ENCODE measurements at regions not wholly inside any gene's neighbourhood (a gene's known extent, or its start where the extent isn't known, plus 50 kb on each side); places are given as distances from the start of the nearest gene placed in this dataset.

DNA sequence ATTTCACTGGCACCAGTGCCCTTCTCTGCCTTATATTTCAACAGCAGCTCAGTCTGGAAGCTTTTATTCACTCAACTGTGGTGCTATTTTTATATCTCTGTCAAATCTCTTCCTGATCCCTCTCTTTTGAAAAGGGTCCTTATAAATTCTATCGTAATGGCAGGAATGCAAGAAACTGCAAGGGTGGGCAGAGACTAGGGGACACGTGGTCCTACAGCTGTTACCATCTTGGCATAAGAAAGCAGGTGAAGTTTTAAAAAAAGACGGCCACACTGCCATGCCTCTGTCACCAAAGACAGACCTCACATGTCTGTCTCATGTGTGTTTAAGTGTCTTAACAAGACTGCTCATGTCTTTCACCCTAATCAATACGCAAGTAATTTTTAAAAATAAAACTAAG lies 368.4 kb upstream of the CDH11 start:
- intact Hi-C loops (cut with micrococcal nuclease), result no loop called here

DNA sequence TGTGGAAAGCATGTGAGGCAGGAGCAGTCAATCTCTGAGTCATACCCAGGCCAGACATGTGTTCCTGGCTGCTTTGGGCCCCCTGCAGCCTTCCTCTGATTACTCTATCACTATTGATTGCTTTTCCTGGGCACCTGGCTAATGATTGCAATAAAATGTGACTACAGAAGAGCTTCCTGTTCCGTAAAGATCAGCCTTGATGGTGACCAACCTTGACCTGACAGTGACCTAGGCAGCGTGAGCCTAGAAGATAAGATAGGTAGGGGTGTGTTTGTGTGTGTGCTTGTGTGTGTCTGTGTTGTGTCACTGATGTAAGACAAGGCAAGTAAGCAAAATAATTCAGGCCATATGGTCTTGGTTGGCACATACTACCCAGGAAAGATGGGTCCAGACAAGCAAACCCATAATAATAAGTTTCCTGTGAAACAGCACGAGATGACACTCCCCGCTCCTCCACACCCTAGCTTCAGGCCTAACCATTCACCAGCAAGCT lies 367.7 kb upstream of the CDH11 start:
- intact Hi-C loops (cut with micrococcal nuclease), result no loop called here

DNA sequence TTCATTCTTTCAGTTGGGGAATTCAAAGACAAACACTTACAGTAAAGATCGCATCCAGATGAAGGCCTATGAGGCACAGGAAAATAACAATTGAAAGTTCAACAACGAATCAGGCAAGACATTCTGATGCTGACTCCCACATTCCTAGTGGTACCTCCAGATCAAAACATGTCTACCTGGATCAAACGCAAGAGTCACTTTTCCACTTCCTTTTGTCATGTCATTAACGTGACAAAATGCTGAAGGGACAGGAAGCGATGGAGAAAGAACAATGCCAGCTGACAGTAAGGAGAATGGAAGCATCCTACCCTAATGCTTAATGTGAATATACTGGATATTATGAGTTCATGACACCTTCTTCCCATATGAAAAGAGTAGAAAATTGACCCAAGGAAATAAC lies 365.4 kb upstream of the CDH11 start:
- intact Hi-C loops (cut with micrococcal nuclease), result no loop called here

DNA sequence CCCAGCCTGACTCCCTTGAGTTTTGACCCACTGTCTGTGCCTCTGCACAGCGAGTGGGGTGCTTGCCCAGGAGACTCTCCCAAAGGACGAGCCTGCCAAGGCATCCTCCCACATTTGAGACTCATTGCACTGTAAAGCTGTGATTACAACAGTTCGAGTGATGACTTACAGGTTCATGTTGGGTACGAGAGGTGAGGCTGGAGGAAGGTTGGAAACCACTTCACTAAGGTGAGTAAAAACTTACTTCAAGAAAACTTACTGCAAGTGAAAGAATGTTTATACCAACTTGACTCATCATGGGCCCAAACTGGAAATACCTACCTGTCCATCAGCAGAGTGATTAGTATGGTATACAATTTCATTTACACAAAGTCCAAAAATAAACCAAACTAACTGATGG lies 360.1 kb upstream of the CDH11 start:
- intact Hi-C loops (cut with micrococcal nuclease), result no loop called here

DNA sequence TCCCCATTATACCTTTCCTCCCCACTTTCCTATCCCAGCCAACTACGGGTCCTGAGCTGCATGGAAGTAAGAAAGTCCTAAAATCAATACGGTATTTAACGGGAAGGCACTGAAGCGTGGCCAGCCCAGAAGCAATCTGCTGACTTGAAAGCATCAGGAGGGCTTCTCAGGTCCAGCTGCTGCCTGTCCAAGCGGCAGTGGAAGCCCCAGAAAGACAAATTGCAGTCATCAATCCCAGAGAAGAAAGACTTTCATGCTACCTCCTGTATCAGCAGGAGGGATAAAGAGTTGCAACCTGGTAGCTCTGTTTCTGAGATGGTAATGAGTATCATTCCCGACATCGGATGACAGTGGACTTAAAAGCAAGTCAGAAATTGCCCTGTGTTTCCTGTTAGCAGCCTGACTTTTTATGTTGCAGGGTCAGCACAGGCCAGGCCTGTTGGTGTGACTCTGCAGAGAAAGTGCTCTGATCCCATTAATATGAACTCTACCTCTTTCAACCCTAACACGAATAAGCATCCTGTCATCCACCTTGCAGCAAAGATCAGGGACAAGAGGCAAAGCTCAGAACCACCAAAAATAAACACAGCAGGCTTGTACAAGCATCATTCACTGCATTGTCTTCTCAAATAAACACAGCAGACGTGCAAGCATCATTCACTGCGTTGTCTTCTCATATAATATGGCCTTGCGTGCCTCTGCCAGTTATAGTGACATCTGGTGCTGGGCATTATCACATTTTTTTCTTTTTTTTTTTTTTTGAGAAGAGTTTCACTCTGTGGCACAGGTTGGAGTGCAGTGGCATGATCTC lies 358.6 kb upstream of the CDH11 start:
- intact Hi-C loops (cut with micrococcal nuclease), result no loop called here

DNA sequence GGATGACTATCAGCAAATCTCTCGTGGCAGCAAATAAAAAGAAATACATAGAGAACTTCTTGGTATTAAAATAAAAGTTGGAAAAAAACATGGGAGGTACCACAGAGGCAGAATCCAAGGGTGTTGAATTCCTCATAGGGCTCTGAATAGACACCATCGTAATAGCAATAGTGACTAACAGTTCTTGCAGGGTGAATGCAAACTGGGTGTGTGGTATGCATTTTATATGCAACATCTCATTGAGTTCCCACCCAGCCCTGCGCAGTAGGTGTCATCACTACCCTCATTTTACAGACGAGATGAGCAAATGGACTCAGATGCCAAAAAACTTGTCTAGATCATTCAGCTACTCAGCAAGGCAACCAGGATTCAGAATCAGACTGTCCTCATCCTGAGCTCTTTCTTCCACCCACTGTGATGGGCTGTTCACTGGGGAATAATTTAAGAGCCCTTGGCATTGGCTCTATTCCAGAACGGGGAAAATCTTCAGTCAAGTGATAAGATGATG lies 354.6 kb upstream of the CDH11 start:
- intact Hi-C loops (cut with micrococcal nuclease), result no loop called here

DNA sequence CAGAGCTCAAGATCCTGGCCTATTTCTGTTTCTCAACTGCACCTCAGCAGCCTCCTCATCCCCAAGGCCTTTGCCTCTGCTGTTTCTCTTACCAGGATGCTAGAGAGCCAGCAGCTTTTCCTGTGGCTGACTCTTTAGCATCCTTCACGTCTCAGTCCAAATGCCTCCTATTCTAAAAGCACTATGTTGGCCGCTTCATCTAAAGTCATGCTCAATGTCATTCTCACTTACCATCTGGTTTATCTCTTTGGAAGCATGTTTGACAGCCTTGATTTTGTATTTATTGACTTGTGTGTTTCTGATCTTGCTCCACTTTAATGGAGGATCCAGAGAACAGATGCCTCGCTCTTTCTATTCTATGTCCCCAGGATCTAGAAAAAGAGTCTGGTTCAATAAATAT lies 351.8 kb upstream of the CDH11 start:
- intact Hi-C loops (cut with micrococcal nuclease), result no loop called here

DNA sequence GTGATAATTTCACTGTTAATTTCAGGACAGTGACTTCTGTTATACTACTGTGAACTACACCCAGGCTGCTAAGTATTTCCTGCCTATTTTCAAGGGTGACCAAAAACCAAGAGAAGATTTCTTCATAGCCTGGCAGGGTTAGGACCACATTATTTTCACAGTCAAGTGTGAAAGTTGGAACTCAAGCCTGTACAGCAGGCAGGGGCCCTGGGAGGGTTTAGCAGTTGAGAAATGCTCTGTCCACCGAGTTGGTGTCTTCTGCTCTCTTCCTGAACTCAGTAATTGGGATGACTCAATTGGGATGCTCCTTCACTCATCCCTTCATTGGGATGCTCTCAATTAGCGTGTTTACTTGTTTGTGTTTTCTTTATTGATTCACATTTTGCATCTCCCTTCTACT lies 347.3 kb upstream of the CDH11 start:
- intact Hi-C loops (cut with micrococcal nuclease), result no loop called here

DNA sequence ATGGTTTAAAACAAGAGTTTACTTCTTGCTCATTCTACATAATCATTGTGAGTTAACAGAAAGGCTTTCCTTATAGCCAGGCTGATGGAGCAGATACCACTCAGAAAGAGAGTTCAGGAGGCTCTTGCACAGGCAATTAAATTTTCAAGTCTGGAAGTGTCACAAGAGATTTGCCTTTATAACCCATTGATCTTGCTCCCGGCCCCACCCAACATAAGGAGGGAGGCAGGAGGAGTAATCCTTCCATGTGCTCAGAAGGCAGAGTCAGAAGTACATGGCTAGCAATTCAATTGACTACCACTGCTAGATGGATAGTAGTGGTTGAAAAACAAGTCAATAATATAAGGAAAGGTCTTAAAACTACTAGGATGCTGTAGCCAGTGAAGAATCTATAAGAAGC lies 346.3 kb upstream of the CDH11 start:
- intact Hi-C loops (cut with micrococcal nuclease), result no loop called here

DNA sequence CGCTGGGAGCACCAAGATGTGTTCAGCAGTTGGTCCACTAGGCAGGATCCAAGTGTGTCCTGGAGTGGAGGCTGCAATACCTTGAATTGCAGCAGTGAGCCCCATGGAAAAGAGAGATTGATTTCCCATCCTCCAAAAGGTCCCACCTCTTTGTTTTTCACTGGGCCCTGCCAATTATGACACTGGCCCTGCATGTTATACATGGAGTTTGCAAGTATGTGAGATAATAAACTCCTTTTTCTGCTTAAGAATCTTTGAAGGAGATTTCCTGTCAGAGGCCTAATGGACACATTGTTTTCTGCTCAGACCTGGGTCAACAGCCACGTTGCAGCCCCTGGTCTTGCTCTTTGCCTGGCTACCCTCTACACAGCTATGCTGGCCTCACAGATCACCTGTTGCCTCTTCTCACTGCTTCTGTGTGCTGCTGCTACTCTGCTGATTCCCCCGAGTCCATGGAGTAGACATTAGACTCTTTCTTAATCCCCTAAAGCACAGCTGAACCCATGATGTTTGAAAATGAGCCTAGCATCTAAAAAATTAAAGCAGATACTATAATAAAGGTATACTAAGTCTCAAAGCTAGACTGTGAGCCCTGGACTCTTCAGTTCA lies 341.9 kb upstream of the CDH11 start:
- intact Hi-C loops (cut with micrococcal nuclease), result no loop called here

DNA sequence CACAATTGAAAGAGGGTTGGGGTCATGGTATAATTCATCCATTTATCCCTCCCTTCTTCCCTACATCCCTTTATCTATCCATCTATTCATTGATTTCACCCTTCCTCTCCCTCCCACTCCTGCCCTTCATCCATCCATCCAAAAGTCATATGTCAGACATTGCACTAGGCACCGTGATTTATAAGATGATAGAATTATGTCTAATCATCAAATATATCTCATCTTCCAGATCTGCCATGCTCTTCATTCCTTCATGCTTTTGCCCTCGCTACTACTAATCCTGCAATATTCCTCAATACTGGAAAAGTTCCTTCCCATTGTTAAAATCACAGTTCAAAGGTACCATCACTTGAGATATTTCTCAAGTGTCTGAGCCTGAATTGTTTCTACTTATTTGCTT lies 335.2 kb upstream of the CDH11 start:
- intact Hi-C loops (cut with micrococcal nuclease), result no loop called here

DNA sequence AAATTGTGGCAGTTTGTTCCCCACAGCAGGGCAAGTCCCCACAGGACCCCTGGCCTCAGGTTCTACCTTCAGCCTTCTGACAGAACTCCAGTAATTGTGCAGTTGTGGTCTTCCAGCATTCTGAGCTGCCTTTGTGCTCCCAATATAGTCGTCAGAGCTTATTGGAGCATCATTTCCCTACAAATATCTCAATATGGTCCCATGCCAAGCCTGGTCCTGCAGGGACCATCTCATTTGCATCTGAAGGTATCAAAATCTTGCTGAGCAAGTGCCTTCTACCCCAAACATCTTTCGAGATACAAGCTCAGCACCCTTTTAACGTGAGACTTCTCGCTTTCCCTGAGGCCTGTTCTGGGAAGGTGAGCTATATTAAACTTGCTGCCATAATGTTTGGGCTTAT lies 333.9 kb upstream of the CDH11 start:
- intact Hi-C loops (cut with micrococcal nuclease), result no loop called here

DNA sequence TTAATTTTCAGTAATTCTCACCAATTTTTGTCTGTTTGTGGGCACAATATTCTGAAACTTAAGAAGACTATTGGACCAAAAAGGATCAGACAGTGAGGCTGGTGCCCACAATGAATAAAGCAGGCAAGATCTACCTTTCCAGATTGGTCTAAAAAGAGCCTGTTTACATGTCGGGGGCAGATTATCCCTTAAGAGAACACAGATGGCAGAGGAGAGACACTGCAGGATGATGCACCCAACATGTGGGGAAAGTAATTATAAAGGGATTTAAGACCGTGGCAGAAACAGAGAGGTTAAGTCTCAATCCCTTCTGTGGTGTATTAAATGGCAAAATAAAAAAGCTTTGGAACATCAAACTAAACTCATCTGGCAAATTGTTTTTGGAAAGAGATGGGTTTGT lies 331.8 kb upstream of the CDH11 start:
- intact Hi-C loops (cut with micrococcal nuclease), result no loop called here

DNA sequence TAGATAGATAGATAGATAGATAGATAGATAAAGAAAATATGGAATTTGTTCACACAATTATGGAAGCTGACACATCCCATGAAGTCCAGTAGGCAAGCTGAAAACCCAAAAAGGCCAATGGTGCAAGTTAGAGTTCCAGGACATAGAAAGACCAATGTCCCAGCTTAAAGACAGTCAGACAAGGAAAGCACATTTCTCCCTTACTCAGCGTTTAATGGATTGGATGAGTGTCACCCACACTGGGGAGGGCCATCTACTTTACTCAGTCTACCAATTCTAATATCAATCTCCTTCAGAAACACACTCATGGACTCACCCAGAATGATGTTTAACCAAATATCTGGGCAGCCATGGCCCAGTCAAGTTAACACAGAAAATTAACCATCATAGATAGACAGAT lies 327.7 kb upstream of the CDH11 start:
- intact Hi-C loops (cut with micrococcal nuclease), result no loop called here

DNA sequence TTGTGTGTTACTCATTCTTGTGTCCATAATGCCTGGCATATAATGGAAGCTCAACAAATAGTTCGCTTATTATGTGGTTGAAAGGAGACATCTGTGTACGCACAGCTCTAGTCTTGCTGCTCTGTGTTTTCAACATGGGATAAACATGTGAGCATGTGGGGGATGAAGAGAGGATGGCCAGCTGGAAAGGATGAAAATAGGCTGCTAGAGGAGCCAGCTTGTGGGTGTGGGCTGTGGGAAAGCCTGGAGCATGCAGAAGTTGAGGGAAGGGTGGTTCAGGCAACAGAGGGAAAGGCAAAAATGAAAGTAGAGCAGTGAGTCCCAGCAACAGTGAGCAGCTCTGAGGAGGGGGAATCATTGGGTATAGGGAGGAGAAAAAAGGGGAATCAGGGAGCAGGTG lies 324.6 kb upstream of the CDH11 start:
- intact Hi-C loops (cut with micrococcal nuclease), result no loop called here

DNA sequence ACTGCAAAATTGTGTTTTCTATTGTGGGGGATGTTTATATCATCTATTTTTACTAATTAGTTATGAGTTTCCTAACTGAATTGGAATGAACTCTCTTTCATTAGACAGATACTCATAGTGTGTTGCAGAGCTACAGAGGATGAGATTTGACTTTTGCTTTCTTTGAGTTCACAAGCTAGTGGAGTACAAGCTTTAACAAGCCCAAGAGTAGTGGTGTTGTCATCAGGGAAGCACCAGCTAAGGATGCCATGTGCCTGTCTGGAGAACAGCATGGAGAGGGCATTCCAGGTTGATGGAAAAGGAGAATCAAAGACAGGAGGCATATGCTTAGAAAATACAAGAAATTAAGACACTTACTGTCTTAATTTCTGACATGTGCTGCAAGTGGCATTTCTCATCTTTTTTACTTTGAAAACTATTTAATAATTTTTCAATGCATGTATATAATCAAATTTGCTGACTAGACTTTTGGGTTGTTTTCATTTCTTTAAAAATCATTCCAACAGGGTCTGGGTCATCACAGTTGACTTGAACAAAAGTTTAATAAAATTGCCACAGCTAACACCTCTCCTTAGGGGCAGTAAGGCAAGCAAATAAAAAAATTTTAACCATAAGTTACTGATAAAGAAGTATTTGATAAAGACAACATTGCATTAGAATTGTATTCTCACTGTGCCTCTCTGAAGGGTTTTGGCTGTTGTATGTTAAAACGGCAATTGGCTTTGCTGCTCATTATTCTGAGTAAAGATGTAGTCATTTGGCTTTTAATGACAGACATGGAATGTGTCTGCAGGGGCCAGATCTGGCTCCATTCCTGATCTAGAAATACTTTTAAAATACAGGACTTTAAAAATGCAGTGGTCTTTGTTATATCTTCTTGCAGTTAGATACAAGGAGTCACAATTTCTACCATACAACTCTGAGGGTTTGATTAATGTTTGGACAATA lies 323.7 kb upstream of the CDH11 start:
- intact Hi-C loops (cut with micrococcal nuclease), result no loop called here

DNA sequence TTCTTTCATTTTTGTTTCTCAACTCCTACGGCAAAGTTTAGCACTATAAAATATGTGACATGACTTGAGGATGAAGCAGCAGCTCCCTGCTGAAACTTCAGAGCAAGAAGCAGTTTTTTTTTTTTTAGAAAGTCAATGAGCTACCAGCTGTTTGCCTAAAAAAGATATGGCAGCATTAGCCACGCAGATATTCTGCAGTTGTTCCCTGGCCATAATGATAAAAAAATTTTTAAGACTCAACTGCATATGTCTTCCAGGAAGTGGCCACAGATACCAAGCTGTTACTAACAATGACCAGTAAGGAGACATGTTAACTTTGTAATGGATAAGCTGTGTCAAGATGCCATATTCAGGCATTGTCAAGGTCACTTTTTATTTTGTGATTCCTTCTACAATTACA lies 319.6 kb upstream of the CDH11 start:
- intact Hi-C loops (cut with micrococcal nuclease), result no loop called here

DNA sequence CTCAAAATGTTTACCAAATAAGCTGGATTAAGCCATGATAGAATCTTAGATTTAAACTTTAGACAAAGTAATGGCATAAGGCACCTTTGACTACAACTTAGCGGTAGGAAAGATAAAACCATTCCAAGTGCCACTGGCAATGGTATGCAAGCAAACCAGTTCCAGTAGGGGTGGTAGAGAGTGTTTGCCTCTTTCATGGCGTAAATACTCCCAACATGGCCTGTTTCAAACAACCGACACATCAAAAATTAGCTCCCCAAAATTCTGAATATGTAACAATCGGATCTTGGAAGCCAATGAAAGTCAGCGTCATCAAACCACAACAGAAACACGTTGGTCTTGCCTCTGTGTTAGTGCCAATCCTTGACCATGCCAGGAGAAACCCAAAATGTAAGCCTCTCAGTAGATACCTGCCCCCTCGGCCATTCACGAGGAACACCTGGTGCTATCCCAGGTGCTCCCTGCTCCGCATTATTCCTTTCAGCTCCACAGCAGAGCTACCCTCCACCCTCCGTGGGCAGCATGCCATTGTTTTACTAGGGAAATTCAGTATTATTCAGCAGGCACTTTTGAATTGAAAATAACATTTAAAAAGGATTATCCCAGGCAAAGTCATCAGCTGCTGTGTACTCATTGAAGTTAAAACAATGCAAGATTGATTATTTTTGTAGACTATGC lies 307.8 kb upstream of the CDH11 start:
- intact Hi-C loops (cut with micrococcal nuclease), result loop anchor here (5.0 kb wide), 1 partner anchor 47 kb away; no protein-coding TSS in a partner anchor

DNA sequence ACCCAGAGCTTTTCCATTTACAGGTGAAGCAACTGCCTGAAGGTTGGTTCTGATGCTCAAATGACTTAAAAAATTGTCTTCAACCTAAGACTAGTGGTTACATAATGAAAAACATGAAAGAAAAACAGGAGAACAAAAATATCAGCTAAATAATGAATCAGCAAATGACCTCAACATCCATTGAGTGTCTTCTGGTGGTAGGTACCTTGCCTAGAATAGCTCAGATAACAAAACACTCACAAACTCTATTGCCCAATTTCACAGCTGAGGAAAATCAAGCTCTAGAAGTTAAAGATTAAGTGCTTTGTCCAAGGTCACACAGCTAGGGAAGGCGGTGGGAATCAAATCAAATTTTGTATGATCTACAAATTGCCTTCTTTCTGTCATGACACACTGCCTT lies 304.6 kb upstream of the CDH11 start:
- intact Hi-C loops (cut with micrococcal nuclease), result no loop called here

DNA sequence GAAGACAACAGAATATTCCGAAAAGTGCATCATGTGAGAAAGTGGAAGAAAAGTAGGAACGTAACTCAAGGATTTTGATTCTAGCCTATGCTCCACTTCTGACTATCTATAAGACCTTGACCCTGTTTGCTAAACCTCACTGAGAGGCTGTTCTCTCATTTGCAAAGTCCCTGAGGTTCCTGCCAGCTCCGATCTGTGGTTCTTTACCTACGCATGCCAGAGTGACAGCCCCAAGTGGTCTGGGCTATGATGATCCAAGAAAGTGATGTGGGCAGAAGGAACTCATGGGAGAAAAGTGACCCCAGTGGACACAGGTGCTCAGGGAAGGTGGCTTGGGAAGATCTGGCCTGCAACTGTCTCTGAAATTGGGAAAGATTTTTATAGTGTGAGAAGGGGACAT lies 301.1 kb upstream of the CDH11 start:
- intact Hi-C loops (cut with micrococcal nuclease), result no loop called here

DNA sequence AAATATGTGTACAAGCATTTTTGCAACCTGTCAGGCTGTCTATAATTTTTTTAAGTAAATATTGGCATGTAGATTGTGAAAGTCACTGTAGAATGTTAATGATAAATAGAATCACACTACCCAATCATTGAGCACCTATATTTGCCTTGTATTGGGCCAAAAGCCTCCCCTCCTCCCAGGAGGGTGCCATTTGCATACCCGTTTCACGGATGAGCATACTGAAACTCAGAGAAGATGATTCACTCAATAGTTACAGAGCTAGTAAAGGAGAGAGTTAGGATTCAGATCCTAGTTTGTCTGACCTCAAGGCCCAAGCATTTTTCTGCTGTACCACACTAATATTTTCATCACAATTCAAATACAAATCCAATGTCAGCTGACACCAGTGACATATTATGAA lies 299.7 kb upstream of the CDH11 start:
- intact Hi-C loops (cut with micrococcal nuclease), result no loop called here
